Naive B cell (primary cell): ENCODE measurements at regions not wholly inside any gene's neighbourhood (a gene's known extent, or its start where the extent isn't known, plus 50 kb on each side); places are given as distances from the start of the nearest gene placed in this dataset.

Experiments
- ATAC-seq, 2 donors: fragments of 150-1000 bp; cut with Tn5 transposase; 2 replicates each; pipeline ENCODE4 v1.10.0; 2021; ENCODE audit warnings: low read depth in 2 of 2, mild to moderate bottlenecking in 2 of 2, moderate library complexity in 2 of 2
- DNase-seq: peaks from one replicate; pipeline ENCODE4 v3.0.0; 2022
- H3K27ac Mint-ChIP-seq, 6 donors: one replicate each; pipeline ENCODE4 v1.8.0; 2020 to 2022; ENCODE audit warnings: mild to moderate bottlenecking in 6 of 6, mixed read lengths in 6 of 6, moderate library complexity in 5 of 6, inconsistent platforms in 2 of 6
- H3K27me3 Mint-ChIP-seq, 3 donors: one replicate each; pipeline ENCODE4 v1.8.0; 2021 to 2022; ENCODE audit warnings: mixed read lengths in 3 of 3, mild to moderate bottlenecking in 1 of 3
- H3K36me3 Mint-ChIP-seq, 2 donors: one replicate each; pipeline ENCODE4 v1.8.0; 2020 to 2022; ENCODE audit warnings: mixed read lengths in 2 of 2, inconsistent platforms in 1 of 2, mild to moderate bottlenecking in 1 of 2
- H3K4me1 Mint-ChIP-seq, 3 donors: one replicate each; pipeline ENCODE4 v1.8.0; 2020 to 2022; ENCODE audit warnings: mixed read lengths in 3 of 3, inconsistent platforms in 1 of 3, mild to moderate bottlenecking in 1 of 3, moderate library complexity in 1 of 3
- H3K4me3 Mint-ChIP-seq, 8 donors: one replicate each; pipeline ENCODE4 v1.8.0; 2020 to 2022; ENCODE audit warnings: mild to moderate bottlenecking in 8 of 8, mixed read lengths in 8 of 8, moderate library complexity in 8 of 8, inconsistent platforms in 2 of 8
- H3K9me3 Mint-ChIP-seq, 7 donors: one replicate each; pipeline ENCODE4 v1.8.0; 2020 to 2022; ENCODE audit warnings: mixed read lengths in 7 of 7, mild to moderate bottlenecking in 5 of 7, inconsistent platforms in 2 of 7, moderate library complexity in 1 of 7

DNA sequence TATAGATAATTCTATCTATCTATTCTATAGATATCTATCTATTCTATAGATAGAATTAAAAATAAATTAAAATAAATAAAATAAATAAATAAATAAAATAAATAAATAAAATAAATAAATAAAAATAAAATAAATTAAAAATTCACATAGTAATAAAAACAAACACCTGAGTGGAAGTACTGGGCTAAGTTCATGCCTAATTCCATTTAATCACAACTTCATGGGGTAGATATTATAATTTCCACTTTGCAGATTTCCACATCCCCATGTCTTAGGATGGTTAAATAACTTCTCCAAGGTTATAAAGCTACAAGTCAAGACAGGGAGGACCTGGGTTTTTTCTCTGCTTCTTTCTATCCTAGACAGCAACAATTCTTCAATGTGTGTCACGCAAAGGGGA, 261.4 kb upstream of the MEX3C start:
- no peaks in the 10 kb centered on the region for H3K36me3 Mint-ChIP-seq
- H3K27ac Mint-ChIP-seq, result no peak overlapping the region
- no peak overlapping the region for H3K4me3 Mint-ChIP-seq
- H3K27me3 Mint-ChIP-seq, result peaks cover 15 to 33% (median 21%) of the 10 kb centered on the region in 3 donors
- H3K4me1 Mint-ChIP-seq, result no peaks in the 10 kb centered on the region
- ATAC-seq, result no peak
- no peak for DNase-seq
- peaks cover 0 to 3% (median 0%) of the 10 kb centered on the region in 7 donors for H3K9me3 Mint-ChIP-seq

DNA sequence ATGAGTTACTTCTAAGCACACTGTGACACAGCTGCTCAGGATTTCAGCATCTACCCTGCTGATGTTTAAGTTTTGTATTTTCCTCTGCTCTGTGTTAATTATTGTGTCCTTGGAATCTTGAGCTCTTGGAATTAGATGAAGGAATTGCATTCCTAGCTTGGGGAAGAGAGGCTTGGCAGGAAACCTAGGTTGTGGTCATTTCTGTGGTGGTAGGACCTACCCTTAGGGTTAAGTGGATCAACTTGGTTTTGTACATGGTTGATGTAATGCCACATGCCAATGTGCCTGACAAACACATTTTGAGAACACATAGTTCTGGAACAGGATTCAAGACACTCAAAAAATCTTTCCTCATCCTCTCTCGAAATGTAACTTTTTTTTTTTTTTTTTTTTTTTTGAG, 264.5 kb upstream of the MEX3C start:
- Mint-ChIP-seq H3K4me1 (no peaks in the 10 kb centered on the region), H3K27me3 (peaks cover 25 to 34% (median 29%) of the 10 kb centered on the region in 3 donors), H3K36me3 (no peaks in the 10 kb centered on the region), H3K4me3 (no peak overlapping the region), H3K9me3 (peaks cover 0 to 2% (median 0%) of the 10 kb centered on the region in 7 donors), H3K27ac (no peak overlapping the region)
- DNase-seq (no peak), ATAC-seq (no peak)

- ATAC-seq, result no peak
- Mint-ChIP-seq H3K4me3 (no peak overlapping the region), H3K36me3 (no peaks in the 10 kb centered on the region), H3K9me3 (peaks cover 0 to 4% (median under 1%) of the 10 kb centered on the region in 7 donors), H3K4me1 (no peaks in the 10 kb centered on the region), H3K27ac (no peak overlapping the region), H3K27me3 (peaks cover 22 to 32% (median 29%) of the 10 kb centered on the region in 3 donors)
- DNase-seq, result no peak
Observed at GRCh38 chr18:51463483-51464136, 266.1 kb upstream of the MEX3C start.

GRCh38 chr18:51478908-51479307, 281.4 kb upstream of the MEX3C start:
- no peak for DNase-seq
- Mint-ChIP-seq H3K9me3 (peaks cover 0 to 3% (median 0%) of the 10 kb centered on the region in 7 donors), H3K36me3 (no peaks in the 10 kb centered on the region), H3K4me3 (no peak overlapping the region), H3K27ac (no peak overlapping the region), H3K27me3 (peaks cover 6 to 26% (median 21%) of the 10 kb centered on the region in 3 donors), H3K4me1 (no peaks in the 10 kb centered on the region)
- no peak for ATAC-seq

- Mint-ChIP-seq H3K36me3 (no peaks in the 10 kb centered on the region), H3K9me3 (no peaks in the 10 kb centered on the region), H3K27ac (no peak overlapping the region), H3K4me1 (no peaks in the 10 kb centered on the region), H3K27me3 (peaks cover 5 to 26% (median 16%) of the 10 kb centered on the region in 3 donors), H3K4me3 (no peak overlapping the region)
- ATAC-seq, result no peak
- DNase-seq, result no peak
Observed at GRCh38 chr18:51479736-51480135, 282.3 kb upstream of the MEX3C start.

- Mint-ChIP-seq H3K36me3 (no peaks in the 10 kb centered on the region), H3K4me3 (no peak overlapping the region), H3K9me3 (no peaks in the 10 kb centered on the region), H3K27me3 (peaks cover 5 to 26% (median 15%) of the 10 kb centered on the region in 3 donors), H3K4me1 (no peaks in the 10 kb centered on the region), H3K27ac (no peak overlapping the region)
- no peak for DNase-seq
- ATAC-seq, result no peak
Observed at GRCh38 chr18:51480407-51481261, 283.2 kb upstream of the MEX3C start.

GRCh38 chr18:51486735-51487366, 289.4 kb upstream of the MEX3C start:
- ATAC-seq (no peak), DNase-seq (no peak)
- Mint-ChIP-seq H3K36me3 (no peaks in the 10 kb centered on the region), H3K27me3 (peaks cover 0 to 8% (median 4%) of the 10 kb centered on the region in 3 donors), H3K9me3 (peaks cover 0 to 2% (median 0%) of the 10 kb centered on the region in 7 donors), H3K27ac (no peak overlapping the region), H3K4me3 (no peak overlapping the region), H3K4me1 (no peaks in the 10 kb centered on the region)

DNA sequence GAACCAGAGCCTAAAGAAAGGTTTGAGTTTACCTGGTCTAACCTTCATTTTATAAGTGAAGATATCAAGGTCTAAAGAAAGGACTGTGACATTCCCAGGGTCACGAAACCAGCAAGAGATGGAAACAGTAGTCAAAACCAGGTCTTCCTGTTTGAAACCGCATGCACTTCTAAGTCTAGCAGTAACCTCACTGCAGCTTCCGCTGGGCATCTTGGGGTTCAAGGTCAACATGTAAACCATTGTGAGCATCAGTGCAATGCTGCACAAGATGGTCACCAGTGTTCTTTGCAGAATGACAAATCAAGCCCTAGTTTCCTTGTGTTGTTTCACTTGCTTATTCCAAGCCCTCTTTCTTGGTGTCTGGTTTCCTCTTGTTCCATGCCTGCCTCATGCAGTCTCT, 292.9 kb upstream of the MEX3C start:
- peaks cover 0 to 8% (median 4%) of the 10 kb centered on the region in 3 donors for H3K27me3 Mint-ChIP-seq
- no peaks in the 10 kb centered on the region for H3K4me1 Mint-ChIP-seq
- no peak overlapping the region for H3K4me3 Mint-ChIP-seq
- peaks cover 0 to 4% (median 0%) of the 10 kb centered on the region in 7 donors for H3K9me3 Mint-ChIP-seq
- ATAC-seq (no peak), DNase-seq (no peak)
- no peaks in the 10 kb centered on the region for H3K36me3 Mint-ChIP-seq
- no peak overlapping the region for H3K27ac Mint-ChIP-seq

DNA sequence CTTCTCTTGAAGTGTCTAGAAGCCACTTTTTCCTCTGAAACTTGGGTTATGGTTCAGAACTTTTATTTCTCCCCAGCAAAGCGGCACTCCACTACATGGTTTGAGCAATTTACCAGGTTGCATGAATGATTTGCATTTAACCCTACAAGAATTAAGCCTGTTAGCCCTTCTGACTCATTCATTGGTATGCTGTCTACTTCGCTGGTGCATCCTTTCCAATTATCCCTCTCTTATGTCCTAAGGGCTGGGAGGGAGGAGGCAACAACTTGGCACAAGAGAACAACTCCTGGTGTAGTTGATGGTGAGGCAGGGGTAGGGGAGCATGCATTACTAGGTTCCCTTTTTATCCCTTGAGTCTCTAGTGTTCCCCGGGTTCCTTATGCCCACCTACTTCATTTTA, 293.4 kb upstream of the MEX3C start:
- H3K27ac Mint-ChIP-seq, result no peak overlapping the region
- peaks cover 0 to 8% (median 4%) of the 10 kb centered on the region in 3 donors for H3K27me3 Mint-ChIP-seq
- no peak for DNase-seq
- no peak for ATAC-seq
- H3K9me3 Mint-ChIP-seq, result peaks cover 0 to 4% (median 0%) of the 10 kb centered on the region in 7 donors
- H3K4me1 Mint-ChIP-seq, result no peaks in the 10 kb centered on the region
- H3K4me3 Mint-ChIP-seq, result no peak overlapping the region
- H3K36me3 Mint-ChIP-seq, result no peaks in the 10 kb centered on the region

- Mint-ChIP-seq H3K9me3 (peaks cover 0 to 4% (median 0%) of the 10 kb centered on the region in 7 donors), H3K4me1 (no peaks in the 10 kb centered on the region), H3K4me3 (no peak overlapping the region), H3K36me3 (no peaks in the 10 kb centered on the region), H3K27ac (no peak overlapping the region), H3K27me3 (peaks cover 0 to 8% (median 0%) of the 10 kb centered on the region in 3 donors)
- no peak for ATAC-seq
- DNase-seq, result no peak
Observed at GRCh38 chr18:51491678-51492372, 294.3 kb upstream of the MEX3C start.

DNA sequence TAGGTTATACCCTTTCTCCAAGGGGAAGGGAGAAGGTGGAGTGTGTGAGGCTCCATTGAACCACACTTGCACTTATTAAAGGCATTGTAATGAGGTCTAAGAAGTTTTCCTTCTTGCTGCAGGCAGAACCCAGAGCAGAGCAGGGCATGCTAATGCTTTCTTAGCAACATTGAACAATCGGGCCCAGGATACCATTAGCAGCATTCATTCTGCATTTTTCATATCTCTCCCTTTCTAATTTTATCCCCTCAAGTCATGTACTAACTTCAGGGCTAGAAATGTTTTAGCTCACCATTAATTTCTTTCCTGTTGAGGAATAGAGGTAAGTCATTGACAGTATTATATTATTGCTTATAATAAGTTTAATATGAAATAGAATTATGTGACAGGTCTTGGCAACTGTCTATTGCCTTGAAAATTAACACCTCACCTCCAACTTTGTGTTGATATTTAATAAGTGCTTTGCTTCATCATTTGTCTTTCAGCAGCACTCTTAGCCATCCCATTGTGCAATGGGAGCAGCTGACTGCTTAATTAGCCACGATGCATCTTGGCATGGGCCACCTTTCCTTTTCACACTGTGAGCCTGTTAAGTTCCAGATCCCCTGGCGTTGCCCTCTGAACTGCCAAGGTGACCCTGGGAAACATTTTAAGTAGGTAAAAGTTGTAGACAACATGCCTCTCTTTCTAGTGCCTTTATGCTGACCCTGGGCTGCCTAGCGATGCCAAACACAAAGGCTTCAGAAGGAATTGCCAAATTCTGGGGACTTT, 300.8 kb upstream of the MEX3C start:
- Mint-ChIP-seq H3K4me1 (no peaks in the 10 kb centered on the region), H3K27ac (no peak overlapping the region), H3K9me3 (peaks cover 0 to 4% (median 0%) of the 10 kb centered on the region in 7 donors), H3K4me3 (no peak overlapping the region), H3K27me3 (peaks cover 10 to 12% (median 10%) of the 10 kb centered on the region in 3 donors), H3K36me3 (no peaks in the 10 kb centered on the region)
- DNase-seq (no peak), ATAC-seq (no peak)

- Mint-ChIP-seq H3K36me3 (no peaks in the 10 kb centered on the region), H3K4me3 (no peak overlapping the region), H3K27me3 (peaks cover 0 to 7% (median 5%) of the 10 kb centered on the region in 3 donors), H3K4me1 (no peaks in the 10 kb centered on the region), H3K27ac (no peak overlapping the region), H3K9me3 (peaks cover 2 to 12% (median 8%) of the 10 kb centered on the region in 7 donors)
- no peak for ATAC-seq
- no peak for DNase-seq
Observed at GRCh38 chr18:51503351-51503750, 305.9 kb upstream of the MEX3C start.
